Effector memory CD8-positive, alpha-beta T cell (primary cell): ENCODE measurements at regions not wholly inside any gene's neighbourhood (a gene's known extent, or its start where the extent isn't known, plus 50 kb on each side); places are given as distances from the start of the nearest gene placed in this dataset.

Source experiments
- ATAC-seq: fragments of 150-1000 bp; cut with Tn5 transposase; replicated peaks from 2 replicates; pipeline ENCODE4 v1.10.0; 2021; ENCODE audit warnings: mild to moderate bottlenecking, moderate library complexity
- DNase-seq, 3 experiments: peaks; one replicate each; pipeline ENCODE4 v3.0.0; 2021
- H3K27ac Mint-ChIP-seq, 2 donors: one replicate each; pipeline ENCODE4 v1.8.0; 2022; ENCODE audit warnings: mild to moderate bottlenecking in 2 of 2, mixed read lengths in 2 of 2, moderate library complexity in 2 of 2
- H3K27me3 Mint-ChIP-seq, 2 donors: one replicate each; pipeline ENCODE4 v1.8.0; 2022; ENCODE audit warnings: mixed read lengths in 2 of 2
- H3K36me3 Mint-ChIP-seq: one replicate; pipeline ENCODE4 v1.8.0; 2022; ENCODE audit warnings: mild to moderate bottlenecking, moderate library complexity, mixed read lengths; ENCODE audit not compliant: insufficient read depth
- H3K4me1 Mint-ChIP-seq, 2 donors: one replicate each; pipeline ENCODE4 v1.8.0; 2022; ENCODE audit warnings: low read depth in 2 of 2, mixed read lengths in 2 of 2
- H3K4me3 Mint-ChIP-seq, 2 donors: one replicate each; pipeline ENCODE4 v1.8.0; 2022; ENCODE audit warnings: mild to moderate bottlenecking in 2 of 2, mixed read lengths in 2 of 2, moderate library complexity in 2 of 2
- H3K9me3 Mint-ChIP-seq, 2 donors: one replicate each; pipeline ENCODE4 v1.8.0; 2022; ENCODE audit warnings: mixed read lengths in 2 of 2

GRCh38 chrX:124274438-124275181 is 57.9 kb upstream of the TEX13D start:
- DNase-seq (no peak), ATAC-seq (peak; percentile 21)
- H3K27me3 Mint-ChIP-seq: no peaks in the 10 kb centered on the region
- H3K27ac Mint-ChIP-seq: peak overlapping the region in 1 of 2 donors; percentile 91
- peak overlapping the region; percentile 20 to 29 for H3K4me3 Mint-ChIP-seq
- no peaks in the 10 kb centered on the region for H3K9me3 Mint-ChIP-seq
- no peaks in the 10 kb centered on the region for H3K36me3 Mint-ChIP-seq
- H3K4me1 Mint-ChIP-seq: peaks cover 7 to 28% of the 10 kb centered on the region in 2 donors

- Mint-ChIP-seq H3K9me3 (no peaks in the 10 kb centered on the region), H3K4me3 (peak overlapping the region in 1 of 2 donors; percentile 18), H3K27me3 (no peaks in the 10 kb centered on the region), H3K27ac (peak overlapping the region in 1 of 2 donors; percentile 91), H3K4me1 (peaks cover 4 to 28% of the 10 kb centered on the region in 2 donors), H3K36me3 (no peaks in the 10 kb centered on the region)
- DNase-seq (no peak), ATAC-seq (no peak)
Measured at GRCh38 chrX:124275182-124275894, 57.1 kb upstream of the TEX13D start.

DNA sequence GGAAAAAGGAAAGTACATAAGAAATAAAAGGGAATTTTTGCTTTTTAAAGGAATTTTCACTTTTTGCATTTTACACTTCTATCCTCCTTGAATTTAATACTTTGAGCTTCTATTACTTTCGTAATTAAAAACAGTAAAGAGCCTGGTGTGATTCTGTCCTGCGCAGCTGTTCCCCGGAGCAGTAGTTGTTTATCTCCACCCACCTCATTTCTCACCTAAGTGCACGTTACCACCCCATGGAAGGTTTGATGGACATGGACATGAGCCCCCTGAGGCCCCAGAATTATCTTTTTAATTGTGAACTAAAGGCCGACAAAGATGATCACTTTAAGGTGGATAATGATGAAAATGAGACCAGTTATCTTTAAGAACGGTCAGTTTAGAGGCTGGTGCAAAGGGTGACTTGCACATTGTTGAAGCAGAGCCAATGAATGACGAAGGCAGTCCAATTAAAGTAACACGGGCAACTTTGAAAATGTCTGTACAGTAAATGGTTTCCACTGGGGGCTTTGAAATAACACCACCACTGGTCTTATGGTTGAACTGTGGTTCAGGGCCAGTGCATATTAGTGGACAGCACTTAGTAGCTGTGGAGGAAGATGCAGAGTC is 52.1 kb upstream of the TEX13D start:
- DNase-seq (no peak), ATAC-seq (no peak)
- H3K36me3 Mint-ChIP-seq: no peaks in the 10 kb centered on the region
- peaks cover 7 to 23% of the 10 kb centered on the region in 2 donors for H3K4me1 Mint-ChIP-seq
- peak overlapping the region; percentile 38 to 80 for H3K27ac Mint-ChIP-seq
- no peaks in the 10 kb centered on the region for H3K9me3 Mint-ChIP-seq
- H3K27me3 Mint-ChIP-seq: no peaks in the 10 kb centered on the region
- H3K4me3 Mint-ChIP-seq: peak overlapping the region; percentile 45 to 82

GRCh38 chrX:124282580-124282979 is 49.9 kb upstream of the TEX13D start:
- DNase-seq (no peak), ATAC-seq (no peak)
- H3K27ac Mint-ChIP-seq: no peak overlapping the region
- H3K9me3 Mint-ChIP-seq: no peaks in the 10 kb centered on the region
- no peak overlapping the region for H3K4me3 Mint-ChIP-seq
- H3K27me3 Mint-ChIP-seq: no peaks in the 10 kb centered on the region
- H3K4me1 Mint-ChIP-seq: peaks cover 3 to 10% of the 10 kb centered on the region in 2 donors
- H3K36me3 Mint-ChIP-seq: no peaks in the 10 kb centered on the region
